ENCODE measurements at regions not wholly inside any gene's neighbourhood (a gene's known extent, or its start where the extent isn't known, plus 50 kb on each side); places are given as distances from the start of the nearest gene placed in this dataset.

DNA sequence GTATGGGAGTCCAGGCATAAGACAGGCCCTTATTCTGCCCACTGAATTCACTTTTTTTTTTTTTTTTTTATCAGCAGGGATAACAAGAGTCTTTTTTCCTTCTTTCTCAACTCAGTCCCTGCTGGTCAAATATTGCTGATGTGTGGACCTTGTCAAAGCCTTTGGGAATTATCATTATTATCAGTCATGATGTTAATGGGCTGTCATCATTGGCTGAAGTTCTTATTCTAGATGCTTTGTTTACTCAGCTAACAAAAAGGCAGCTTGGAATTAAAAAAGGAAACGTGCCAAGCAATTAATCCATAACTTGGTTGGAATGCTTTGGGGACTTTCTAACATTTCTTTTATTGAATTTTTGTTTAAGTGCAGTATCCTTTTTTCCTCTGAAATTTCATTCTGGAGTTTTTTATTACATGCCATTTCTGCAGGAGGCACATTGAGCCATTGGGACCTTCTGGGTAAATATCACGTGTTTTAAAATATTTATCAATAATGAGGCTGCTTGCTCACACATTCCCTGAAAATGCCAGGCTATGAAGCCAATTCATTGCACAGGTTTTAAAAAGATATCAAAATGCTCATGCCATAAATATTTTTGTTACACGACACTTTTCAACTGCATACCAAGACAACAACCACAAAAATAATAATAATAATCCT, 246.3 kb downstream of the TXNL1 start:
- TF ChIP-seq, protein P1, sequence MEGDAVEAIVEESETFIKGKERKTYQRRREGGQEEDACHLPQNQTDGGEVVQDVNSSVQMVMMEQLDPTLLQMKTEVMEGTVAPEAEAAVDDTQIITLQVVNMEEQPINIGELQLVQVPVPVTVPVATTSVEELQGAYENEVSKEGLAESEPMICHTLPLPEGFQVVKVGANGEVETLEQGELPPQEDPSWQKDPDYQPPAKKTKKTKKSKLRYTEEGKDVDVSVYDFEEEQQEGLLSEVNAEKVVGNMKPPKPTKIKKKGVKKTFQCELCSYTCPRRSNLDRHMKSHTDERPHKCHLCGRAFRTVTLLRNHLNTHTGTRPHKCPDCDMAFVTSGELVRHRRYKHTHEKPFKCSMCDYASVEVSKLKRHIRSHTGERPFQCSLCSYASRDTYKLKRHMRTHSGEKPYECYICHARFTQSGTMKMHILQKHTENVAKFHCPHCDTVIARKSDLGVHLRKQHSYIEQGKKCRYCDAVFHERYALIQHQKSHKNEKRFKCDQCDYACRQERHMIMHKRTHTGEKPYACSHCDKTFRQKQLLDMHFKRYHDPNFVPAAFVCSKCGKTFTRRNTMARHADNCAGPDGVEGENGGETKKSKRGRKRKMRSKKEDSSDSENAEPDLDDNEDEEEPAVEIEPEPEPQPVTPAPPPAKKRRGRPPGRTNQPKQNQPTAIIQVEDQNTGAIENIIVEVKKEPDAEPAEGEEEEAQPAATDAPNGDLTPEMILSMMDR (IDR thresholded peaks at IDR 0.05; ENCODE audit: insufficient read depth, low read depth, low read length) = no peak
- no peak for DNase-seq (ENCODE audit: low read depth)

DNA sequence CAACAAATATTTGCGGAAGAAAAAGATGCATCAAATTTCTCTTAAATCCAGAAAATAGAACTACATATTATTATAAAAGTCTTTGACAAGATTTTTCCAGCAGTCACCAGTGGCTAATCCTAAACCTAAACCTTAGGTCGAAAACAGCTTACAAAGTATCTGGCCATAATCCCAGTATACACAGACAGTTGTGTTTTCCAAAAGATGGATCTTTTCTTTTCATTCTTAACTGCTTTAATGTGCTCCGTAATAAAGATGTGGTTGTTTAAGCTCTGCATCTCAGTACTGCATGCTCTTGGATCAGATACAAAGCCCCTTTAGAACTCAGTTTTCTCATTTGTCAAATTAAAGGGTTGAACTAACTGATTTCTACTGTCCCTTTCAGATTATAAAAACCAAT, 247.8 kb downstream of the TXNL1 start:
- DNase-seq (ENCODE audit: low read depth) = no peak
- TF ChIP-seq, protein P1 (IDR thresholded peaks at IDR 0.05; ENCODE audit: insufficient read depth, low read depth, low read length) = no peak
- H3K4me3 ChIP-seq (ENCODE audit: low read depth, low read length) = no peak overlapping the region

More for the DNA sequence above, 246.3 kb downstream of the TXNL1 start:
- H3K4me3 ChIP-seq (ENCODE audit: low read depth, low read length) = no peak overlapping the region

DNA sequence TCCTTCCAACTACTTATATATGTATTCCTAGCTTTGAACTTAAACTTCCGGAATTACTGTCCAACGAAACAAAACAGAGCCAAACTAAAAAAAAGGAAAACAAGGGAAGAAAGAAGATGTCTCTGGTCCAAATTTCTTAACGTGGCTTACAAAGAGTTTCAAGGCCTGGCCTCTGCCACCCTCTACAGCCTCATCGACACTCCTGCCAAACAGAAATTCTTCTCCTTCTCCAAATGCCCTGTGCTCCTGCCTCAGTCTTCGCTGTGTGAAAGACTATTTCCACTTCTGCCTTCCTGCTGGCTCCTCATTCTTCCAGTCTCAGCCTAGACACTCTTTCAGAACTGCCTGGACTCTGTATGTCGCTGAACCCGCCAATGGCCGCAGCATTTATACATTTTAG, 249.2 kb downstream of the TXNL1 start:
- DNase-seq (ENCODE audit: low read depth) = no peak
- H3K4me3 ChIP-seq (ENCODE audit: low read depth, low read length) = no peak overlapping the region
- TF ChIP-seq, protein P1 (IDR thresholded peaks at IDR 0.05; ENCODE audit: insufficient read depth, low read depth, low read length) = no peak

DNA sequence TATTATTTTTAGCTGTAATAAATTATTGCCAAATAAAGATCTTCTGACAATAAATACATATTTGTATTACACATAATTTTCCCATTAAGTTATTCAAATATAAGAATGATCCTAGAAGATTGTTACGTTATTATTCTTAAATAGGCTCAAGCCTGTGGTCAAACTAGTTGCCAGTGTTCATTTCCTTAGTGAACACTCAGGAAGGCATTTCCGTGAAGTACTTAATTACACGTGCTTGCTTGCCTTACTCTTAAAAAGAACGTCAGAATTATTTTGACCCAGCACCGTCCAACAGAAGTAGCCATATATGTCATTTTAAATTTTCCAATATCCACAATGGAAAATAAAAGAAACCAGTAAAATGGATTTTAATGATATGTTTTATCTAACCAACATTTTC, 249.8 kb downstream of the TXNL1 start:
- DNase-seq (ENCODE audit: low read depth) = no peak
- no peak overlapping the region for H3K4me3 ChIP-seq (ENCODE audit: low read depth, low read length)
- TF ChIP-seq, protein P1 (IDR thresholded peaks at IDR 0.05; ENCODE audit: insufficient read depth, low read depth, low read length) = no peak

DNA sequence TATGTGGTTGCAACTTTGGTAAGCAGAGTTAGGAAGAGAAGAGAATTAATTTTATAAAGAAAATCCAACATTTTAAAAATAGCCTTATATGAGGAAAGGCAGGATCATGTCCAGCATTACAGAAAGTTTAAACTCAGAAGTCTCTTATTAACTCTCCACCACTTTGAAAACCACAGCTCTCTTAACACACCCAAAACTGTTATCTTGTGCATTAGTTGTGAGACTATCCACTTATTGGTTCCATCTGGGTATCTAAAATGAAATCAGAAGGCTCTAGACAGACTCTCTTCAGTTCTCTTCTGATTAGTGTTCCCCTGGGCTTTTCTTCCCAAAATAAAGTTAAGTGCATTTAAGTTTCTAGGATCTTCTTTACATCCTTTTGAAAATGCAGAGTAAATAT, 251.5 kb downstream of the TXNL1 start:
- TF ChIP-seq, protein P1 (IDR thresholded peaks at IDR 0.05; ENCODE audit: insufficient read depth, low read depth, low read length) = no peak

DNA sequence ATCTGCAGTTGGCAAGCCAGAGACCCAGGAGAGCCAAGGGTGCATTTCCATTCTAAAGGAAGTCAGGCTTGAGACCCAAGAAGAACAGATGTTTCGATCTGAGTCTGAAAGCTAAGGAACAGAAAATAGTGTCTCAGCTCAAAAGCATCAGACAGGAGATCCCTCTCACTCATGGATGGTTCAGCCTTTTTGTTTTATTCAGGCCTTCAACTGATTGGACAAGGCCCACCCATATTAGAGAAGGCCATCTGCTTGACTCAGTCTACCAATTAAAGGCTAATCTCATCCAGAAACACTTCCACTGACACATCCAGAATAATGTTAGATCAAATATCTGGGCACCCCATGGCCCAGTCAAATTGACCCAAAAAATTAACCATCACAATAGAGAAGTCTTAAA, 255.0 kb downstream of the TXNL1 start:
- H3K4me3 ChIP-seq (ENCODE audit: low read depth, low read length) = no peak overlapping the region
- no peak for DNase-seq (ENCODE audit: low read depth)
- TF ChIP-seq, protein P1 (IDR thresholded peaks at IDR 0.05; ENCODE audit: insufficient read depth, low read depth, low read length) = no peak

More for the DNA sequence above, 251.5 kb downstream of the TXNL1 start:
- DNase-seq (ENCODE audit: low read depth) = no peak
- H3K4me3 ChIP-seq (ENCODE audit: low read depth, low read length) = no peak overlapping the region

DNA sequence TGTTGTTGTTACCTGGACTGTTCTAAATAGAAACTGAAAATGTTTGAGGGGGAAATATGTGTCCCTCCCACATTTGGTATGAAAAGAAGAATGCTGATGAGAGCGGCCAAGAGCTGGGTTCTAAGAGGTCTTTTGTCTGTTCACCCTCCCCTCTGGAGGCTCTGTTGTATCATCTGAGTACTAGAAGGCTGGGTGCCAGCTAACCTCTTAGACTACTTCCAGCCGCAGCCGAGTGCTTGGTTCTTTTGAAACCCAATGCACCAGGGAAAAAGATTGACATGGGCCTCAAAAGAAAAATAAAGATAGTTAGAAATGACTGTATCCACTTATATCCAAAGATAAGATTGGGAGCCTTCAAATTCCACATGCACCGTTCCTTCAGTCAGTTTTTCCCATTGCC, 255.9 kb downstream of the TXNL1 start:
- DNase-seq (ENCODE audit: low read depth) = no peak
- TF ChIP-seq, protein P1 (IDR thresholded peaks at IDR 0.05; ENCODE audit: insufficient read depth, low read depth, low read length) = no peak
- no peak overlapping the region for H3K4me3 ChIP-seq (ENCODE audit: low read depth, low read length)
